Epithelial cell of esophagus (primary cell): ENCODE measurements at regions not wholly inside any gene's neighbourhood (a gene's known extent, or its start where the extent isn't known, plus 50 kb on each side); places are given as distances from the start of the nearest gene placed in this dataset.

Source experiments
- DNase-seq: peaks from one replicate; pipeline ENCODE4 v3.0.0; 2010; ENCODE audit warnings: low read depth
- H3K4me3 ChIP-seq: 2 replicates; pipeline ENCODE4 v1.5.1; 2011; ENCODE audit warnings: mild to moderate bottlenecking, low read length, control low read depth
- TF ChIP-seq, protein P1 (sequence below): IDR thresholded peaks from 2 replicates; pipeline ENCODE4 v1.5.1; 2011; ENCODE audit warnings: low read depth, mild to moderate bottlenecking, low read length, control low read depth, inconsistent platforms; ENCODE audit not compliant: insufficient read depth; ENCODE audit errors: missing control alignments

DNA sequence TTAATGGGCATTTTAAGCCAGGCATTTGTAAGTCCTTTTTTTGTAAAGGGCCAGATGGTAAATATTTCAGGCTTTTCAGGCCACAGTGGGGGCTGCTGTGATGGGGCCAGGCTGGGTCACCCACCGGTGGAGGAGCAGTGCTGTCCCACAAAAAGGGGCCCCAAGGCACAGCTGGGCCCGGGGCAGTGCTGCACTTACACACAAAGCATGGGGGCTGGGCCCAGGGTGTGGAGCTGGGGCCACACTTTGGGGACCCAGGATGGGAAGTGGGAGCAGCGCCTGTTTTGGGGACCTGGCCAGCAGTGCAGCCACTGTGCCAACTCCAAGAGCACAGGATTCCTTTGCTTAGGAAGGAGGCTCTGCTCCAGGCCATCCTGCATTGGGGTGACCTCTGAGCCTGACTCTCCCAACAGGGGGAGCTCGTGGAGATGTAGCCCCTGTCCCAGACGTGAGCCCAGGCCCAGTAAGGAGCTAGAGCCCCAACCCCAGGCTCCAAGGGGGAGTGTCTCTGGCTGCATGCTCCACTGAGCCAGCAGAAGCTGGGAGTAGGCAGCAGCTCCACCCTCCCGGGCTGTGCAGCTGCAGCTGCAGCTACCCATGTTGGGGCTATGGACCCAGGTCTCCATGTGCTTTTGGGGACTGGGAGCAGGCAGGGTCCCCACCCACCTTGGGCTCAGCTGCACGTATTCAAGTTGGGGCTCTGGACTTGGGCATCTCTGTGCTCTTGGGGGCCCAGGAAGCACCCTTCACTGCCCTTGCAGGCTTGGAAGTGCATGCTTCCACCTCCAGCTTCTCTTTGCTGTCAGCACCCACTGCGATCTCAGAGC lies 1036.5 kb upstream of the CNTNAP5 start:
- H3K4me3 ChIP-seq = no peak overlapping the region
- DNase-seq = no peak
- TF ChIP-seq, protein P1, sequence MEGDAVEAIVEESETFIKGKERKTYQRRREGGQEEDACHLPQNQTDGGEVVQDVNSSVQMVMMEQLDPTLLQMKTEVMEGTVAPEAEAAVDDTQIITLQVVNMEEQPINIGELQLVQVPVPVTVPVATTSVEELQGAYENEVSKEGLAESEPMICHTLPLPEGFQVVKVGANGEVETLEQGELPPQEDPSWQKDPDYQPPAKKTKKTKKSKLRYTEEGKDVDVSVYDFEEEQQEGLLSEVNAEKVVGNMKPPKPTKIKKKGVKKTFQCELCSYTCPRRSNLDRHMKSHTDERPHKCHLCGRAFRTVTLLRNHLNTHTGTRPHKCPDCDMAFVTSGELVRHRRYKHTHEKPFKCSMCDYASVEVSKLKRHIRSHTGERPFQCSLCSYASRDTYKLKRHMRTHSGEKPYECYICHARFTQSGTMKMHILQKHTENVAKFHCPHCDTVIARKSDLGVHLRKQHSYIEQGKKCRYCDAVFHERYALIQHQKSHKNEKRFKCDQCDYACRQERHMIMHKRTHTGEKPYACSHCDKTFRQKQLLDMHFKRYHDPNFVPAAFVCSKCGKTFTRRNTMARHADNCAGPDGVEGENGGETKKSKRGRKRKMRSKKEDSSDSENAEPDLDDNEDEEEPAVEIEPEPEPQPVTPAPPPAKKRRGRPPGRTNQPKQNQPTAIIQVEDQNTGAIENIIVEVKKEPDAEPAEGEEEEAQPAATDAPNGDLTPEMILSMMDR = no peak

DNA sequence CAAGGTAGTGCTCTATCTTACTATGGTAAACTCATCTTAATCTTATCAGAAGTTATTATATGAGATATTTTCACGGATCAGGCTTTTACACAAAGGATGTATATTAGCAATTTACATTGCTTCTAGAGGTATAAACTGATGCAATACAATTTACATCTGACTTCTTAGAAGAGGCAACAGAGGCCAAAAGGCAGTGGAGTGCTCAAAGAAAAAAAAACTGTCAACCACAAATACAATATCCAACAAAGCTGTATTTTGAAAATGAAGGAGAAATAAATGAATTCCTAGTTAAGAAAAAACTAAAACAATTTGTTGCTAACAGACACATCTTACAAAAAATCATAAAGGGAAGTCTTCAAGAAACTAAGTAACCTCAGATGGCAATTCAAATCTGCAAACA lies 1031.5 kb upstream of the CNTNAP5 start:
- no peak for DNase-seq
- TF ChIP-seq, protein P1 = no peak
- no peak overlapping the region for H3K4me3 ChIP-seq

DNA sequence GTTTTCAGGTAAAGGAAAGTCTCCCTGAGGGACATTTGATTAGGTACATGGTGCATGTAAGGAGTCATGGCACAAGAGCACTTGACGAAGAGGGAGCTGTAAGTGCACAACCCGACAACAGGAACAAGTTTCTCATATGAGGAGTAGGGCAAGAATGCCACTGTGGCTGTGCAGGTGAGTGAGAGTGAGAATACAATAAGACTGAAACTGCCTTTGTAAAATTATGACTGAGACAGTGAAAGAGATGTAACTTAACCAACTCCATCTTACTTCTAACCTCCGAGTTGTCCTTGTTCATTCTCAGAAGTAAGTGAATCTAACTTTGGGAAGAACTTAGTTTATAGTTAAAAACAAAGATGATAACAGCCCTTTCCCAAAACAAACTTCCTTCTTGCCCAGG lies 1025.8 kb upstream of the CNTNAP5 start:
- H3K4me3 ChIP-seq = no peak overlapping the region
- no peak for DNase-seq
- TF ChIP-seq, protein P1 = no peak

DNA sequence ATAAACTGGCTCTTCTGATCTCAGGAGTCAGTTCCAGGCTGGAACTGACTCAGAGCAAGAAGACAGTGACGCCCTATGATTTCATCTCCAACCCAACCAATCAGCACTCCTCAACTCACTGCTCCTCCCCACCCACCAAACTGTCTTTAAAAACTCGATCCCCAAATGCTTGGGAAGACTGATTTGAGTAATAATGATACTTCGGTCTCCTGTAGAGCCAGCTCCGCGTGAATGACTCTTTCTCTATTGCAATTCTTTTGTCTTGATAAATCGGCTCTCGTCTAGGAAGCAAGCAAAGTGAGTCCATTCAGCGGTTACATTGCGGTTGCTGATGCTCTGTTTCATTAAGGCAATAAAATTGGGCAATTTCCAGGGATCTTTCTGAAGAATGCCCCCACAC lies 1025.3 kb upstream of the CNTNAP5 start:
- TF ChIP-seq, protein P1 = no peak
- DNase-seq = no peak
- no peak overlapping the region for H3K4me3 ChIP-seq

DNA sequence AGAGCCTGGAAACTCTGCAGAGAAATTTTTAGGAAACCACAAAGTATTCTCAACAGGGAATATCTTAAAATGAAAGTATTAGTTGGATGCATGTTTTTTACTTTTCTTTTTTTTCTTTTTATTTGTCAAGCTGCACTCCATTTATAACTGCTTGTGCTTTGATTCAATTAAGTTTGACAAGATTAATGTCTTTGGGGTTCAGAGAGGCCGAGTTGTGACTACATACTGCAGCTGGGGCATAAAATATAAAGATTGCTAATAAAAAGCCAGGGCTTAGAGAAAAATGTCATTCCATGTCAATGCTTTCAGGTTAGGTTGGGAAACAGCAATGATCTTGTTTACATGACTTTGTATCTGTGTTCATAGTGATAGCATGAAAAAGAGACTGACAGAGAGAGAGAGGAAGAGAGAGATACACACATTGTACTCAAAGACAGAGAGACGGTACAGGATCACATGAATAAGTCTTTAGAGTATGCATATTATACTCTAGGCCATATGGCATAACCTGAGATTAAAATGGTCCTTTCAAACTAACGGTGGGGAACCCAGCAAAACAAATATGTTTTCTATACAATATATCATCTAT lies 1022.3 kb upstream of the CNTNAP5 start:
- DNase-seq = no peak
- H3K4me3 ChIP-seq = no peak overlapping the region
- TF ChIP-seq, protein P1 = no peak

DNA sequence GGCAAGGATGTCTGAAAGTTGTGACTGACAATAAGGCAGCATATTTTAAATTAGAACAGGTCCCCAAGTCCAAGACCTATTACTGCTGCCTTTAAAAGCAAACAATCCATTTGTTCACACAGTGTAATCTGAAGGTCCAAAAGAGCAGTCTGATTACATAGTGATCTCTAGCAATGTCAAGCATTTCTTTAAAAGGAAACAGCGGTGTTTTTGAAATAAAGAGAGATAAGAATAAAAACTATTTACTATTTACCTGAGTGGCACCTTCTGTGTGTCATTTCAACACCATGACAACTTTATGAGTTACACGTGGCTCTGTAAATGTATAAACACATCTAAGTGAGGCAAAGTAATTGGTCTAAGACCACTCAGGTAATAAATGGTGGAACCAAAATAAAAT lies 1009.9 kb upstream of the CNTNAP5 start:
- no peak overlapping the region for H3K4me3 ChIP-seq
- DNase-seq = no peak
- TF ChIP-seq, protein P1 = no peak
